Inflammatory macrophage treated with lipopolysaccharide for 4 hours (primary cell): ENCODE measurements at regions not wholly inside any gene's neighbourhood (a gene's known extent, or its start where the extent isn't known, plus 50 kb on each side); places are given as distances from the start of the nearest gene placed in this dataset.
"Not testable (repeated sequence)": the region's sequence is repeated elsewhere in the genome, so short reads cannot be mapped to it uniquely, and the experiment has no call there.

Experiments
- DNase-seq: peaks from one replicate; pipeline ENCODE4 v3.0.0-alpha.2; 2020

- DNase-seq = no peak
These were observed 191.1 kb downstream of the OLFM1 start for GRCh38 chr9:135278586-135278985.

- DNase-seq = no peak
These were observed 191.9 kb downstream of the OLFM1 start for GRCh38 chr9:135279385-135279784.

- DNase-seq = no peak
These were observed 192.4 kb downstream of the OLFM1 start for GRCh38 chr9:135279834-135280393.

- no peak for DNase-seq
These were observed 193.2 kb downstream of the OLFM1 start for GRCh38 chr9:135280666-135281065.

GRCh38 chr9:135281151-135281550 lies 193.7 kb downstream of the OLFM1 start:
- no peak for DNase-seq

GRCh38 chr9:135281791-135282737 lies 194.6 kb downstream of the OLFM1 start:
- no peak for DNase-seq

- DNase-seq = no peak
These were observed 195.3 kb downstream of the OLFM1 start for GRCh38 chr9:135282808-135283207.

GRCh38 chr9:135283671-135284070 lies 195.9 kb upstream of the PPP1R26 start:
- DNase-seq = no peak

GRCh38 chr9:135284386-135285134 lies 195.0 kb upstream of the PPP1R26 start:
- DNase-seq = no peak

GRCh38 chr9:135286187-135286925 lies 193.2 kb upstream of the PPP1R26 start:
- not testable (repeated sequence) for DNase-seq

GRCh38 chr9:135286961-135287360 lies 192.6 kb upstream of the PPP1R26 start:
- DNase-seq = no peak

GRCh38 chr9:135287627-135288026 lies 192.0 kb upstream of the PPP1R26 start:
- DNase-seq = no peak

GRCh38 chr9:135288054-135288453 lies 191.5 kb upstream of the PPP1R26 start:
- DNase-seq = no peak

- no peak for DNase-seq
These were observed 190.5 kb upstream of the PPP1R26 start for GRCh38 chr9:135289081-135289491.

- no peak for DNase-seq
These were observed 189.5 kb upstream of the PPP1R26 start for GRCh38 chr9:135290086-135290485.

GRCh38 chr9:135290566-135290965 lies 189.0 kb upstream of the PPP1R26 start:
- DNase-seq = no peak

- no peak for DNase-seq
These were observed 188.4 kb upstream of the PPP1R26 start for GRCh38 chr9:135291165-135291564.

- no peak for DNase-seq
These were observed 184.7 kb upstream of the PPP1R26 start for GRCh38 chr9:135294836-135295235.

- DNase-seq = no peak
These were observed 183.9 kb upstream of the PPP1R26 start for GRCh38 chr9:135295551-135296300.

GRCh38 chr9:135296735-135297455 lies 182.7 kb upstream of the PPP1R26 start:
- no peak for DNase-seq

- DNase-seq = no peak
These were observed 182.0 kb upstream of the PPP1R26 start for GRCh38 chr9:135297456-135298075.
